H1 (cell line): ENCODE measurements at regions not wholly inside any gene's neighbourhood (a gene's known extent, or its start where the extent isn't known, plus 50 kb on each side); places are given as distances from the start of the nearest gene placed in this dataset.

ENCODE experiments used
- ATF3 ChIP-seq: IDR thresholded peaks from 2 replicates; pipeline ENCODE4 v1.6.1; 2011; ENCODE audit warnings: low read depth, mild to moderate bottlenecking, low read length; ENCODE audit not compliant: insufficient read depth
- CHD1 ChIP-seq: IDR thresholded peaks from 2 replicates; pipeline ENCODE4 v1.6.1; 2012; ENCODE audit warnings: low read depth, low read length, improper control_type of control experiment
- CREB1 ChIP-seq: IDR thresholded peaks from 2 replicates; pipeline ENCODE4 v1.6.1; 2012; ENCODE audit warnings: inconsistent platforms
- HDAC6 ChIP-seq: IDR thresholded peaks from one replicate; pipeline ENCODE4 v1.7.1; 2012; ENCODE audit warnings: low read depth, mild to moderate bottlenecking, inconsistent platforms, low read length, moderate library complexity
- POLR2A ChIP-seq, 2 experiments: IDR thresholded peaks; 1 replicate in 1 of 2; 2 replicates in 1 of 2; pipeline ENCODE4 v1.6.1; 2011; ENCODE audit warnings: low read depth in 2 of 2, low read length in 2 of 2, mild to moderate bottlenecking in 2 of 2; ENCODE audit errors: control extremely low read depth in 1 of 2
- RFX5 ChIP-seq: IDR thresholded peaks from 2 replicates; pipeline ENCODE4 v1.6.1; 2011; ENCODE audit warnings: low read depth, low read length, improper control_type of control experiment, borderline replicate concordance
- RXRA ChIP-seq: IDR thresholded peaks from 2 replicates; pipeline ENCODE4 v1.6.1; 2011; ENCODE audit warnings: low read depth, mild to moderate bottlenecking, low read length, moderate library complexity; ENCODE audit not compliant: insufficient read depth
- YY1 ChIP-seq: IDR thresholded peaks from 2 replicates; pipeline ENCODE4 v1.6.1; 2011; ENCODE audit warnings: low read depth, mild to moderate bottlenecking, low read length
- ZNF274 ChIP-seq: IDR thresholded peaks from 2 replicates; pipeline ENCODE4 v1.7.0; 2012; ENCODE audit warnings: low read length, borderline replicate concordance; ENCODE audit errors: extremely low read depth

DNA sequence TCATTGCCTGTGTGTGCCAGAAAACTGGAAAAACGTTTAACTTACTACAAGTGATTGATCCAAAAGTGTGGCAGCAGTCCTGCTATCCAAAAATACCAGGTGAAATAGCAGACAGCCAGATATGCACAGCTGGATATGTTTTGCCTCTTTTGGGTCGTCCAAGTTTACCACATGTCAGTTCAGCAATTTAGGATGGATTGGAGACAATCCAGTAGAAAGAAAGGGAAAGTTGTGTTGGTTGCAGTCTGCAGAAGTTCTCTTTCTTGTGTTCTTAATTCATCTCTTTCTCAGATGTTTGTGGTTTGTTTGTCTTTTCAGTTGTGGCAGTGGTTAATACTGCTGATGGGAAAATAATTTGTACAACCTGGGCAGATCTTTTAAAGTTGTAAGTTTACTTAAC lies 645.0 kb downstream of the PTPRC start (continued):
- TF ChIP-seq ATF3 (no peak), POLR2A (IDR thresholded peaks at IDR 0.05; ENCODE audit: control extremely low read depth in 1 of 2, low read depth in 2 of 2, low read length in 2 of 2) (no peak), ZNF274 (no peak), CHD1 (no peak), HDAC6 (no peak), CREB1 (no peak), YY1 (no peak), RXRA (no peak), RFX5 (no peak)
